RWPE2 (cell line): ENCODE measurements at regions not wholly inside any gene's neighbourhood (a gene's known extent, or its start where the extent isn't known, plus 50 kb on each side); places are given as distances from the start of the nearest gene placed in this dataset.
"Not testable (repeated sequence)": the region's sequence is repeated elsewhere in the genome, so short reads cannot be mapped to it uniquely, and the experiment has no call there.

Source experiments
- ATAC-seq: fragments of 200-7000 bp; cut with Tn5 transposase; 3 replicates; pipeline ENCODE4 v1.9.1; 2021; ENCODE audit warnings: low read depth
- DNase-seq: peaks from one replicate; pipeline ENCODE4 v3.0.0-alpha.2; 2020; ENCODE audit warnings: low spot score
- H3K27ac ChIP-seq: fragments of 450-650 bp; 2 replicates; pipeline ENCODE4 v1.5.1; 2017; ENCODE audit warnings: mild to moderate bottlenecking; ENCODE audit not compliant: poor library complexity, severe bottlenecking
- H3K27me3 ChIP-seq: fragments of 250-450 bp; sonication (Bioruptor Pico); 2 replicates; pipeline ENCODE4 v1.5.1; 2021; ENCODE audit warnings: mild to moderate bottlenecking, moderate library complexity; ENCODE audit not compliant: insufficient read depth, poor library complexity, severe bottlenecking
- H3K36me3 ChIP-seq: fragments of 250-450 bp; sonication (Bioruptor Pico); 2 replicates; pipeline ENCODE4 v1.5.1; 2020; ENCODE audit warnings: low read depth, mild to moderate bottlenecking, moderate library complexity
- H3K4me1 ChIP-seq: fragments of 250-450 bp; sonication (Bioruptor Pico); 2 replicates; pipeline ENCODE4 v1.5.1; 2021; ENCODE audit warnings: mild to moderate bottlenecking, moderate library complexity; ENCODE audit not compliant: insufficient read depth, poor library complexity, severe bottlenecking
- H3K4me3 ChIP-seq: fragments of 250-450 bp; sonication (Bioruptor Pico); 2 replicates; pipeline ENCODE4 v1.5.1; 2021; ENCODE audit warnings: mild to moderate bottlenecking, moderate library complexity; ENCODE audit not compliant: severe bottlenecking
- H3K9me3 ChIP-seq: fragments of 250-450 bp; sonication (Bioruptor Pico); 2 replicates; pipeline ENCODE4 v1.5.1; 2021; ENCODE audit warnings: mild to moderate bottlenecking, moderate library complexity; ENCODE audit not compliant: severe bottlenecking
- TF ChIP-seq, protein P1 (sequence below): fragments of 450-650 bp; IDR thresholded peaks from one replicate; pipeline ENCODE4 v1.5.1; 2017; ENCODE audit warnings: mild to moderate bottlenecking, moderate library complexity; ENCODE audit not compliant: poor library complexity, severe bottlenecking

DNA sequence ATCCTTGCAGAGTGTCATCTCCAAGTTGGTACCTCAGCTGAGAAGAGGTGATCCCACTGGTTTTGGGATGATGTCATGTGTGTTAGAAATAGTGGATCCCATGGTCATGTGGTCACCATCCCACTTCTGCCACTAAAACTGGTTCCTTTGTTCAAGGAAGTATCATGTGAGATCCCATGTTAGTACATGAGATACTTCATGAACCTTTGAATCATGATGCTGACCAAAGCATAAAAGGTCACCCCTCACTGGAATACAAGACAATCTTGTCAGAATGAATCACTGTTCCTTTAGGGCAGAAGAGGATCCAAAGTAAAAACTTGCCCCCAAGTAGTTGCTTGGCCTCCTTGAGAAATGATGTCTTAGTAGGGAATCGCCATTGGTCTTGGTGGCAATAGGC is 150.9 kb upstream of the MOCS2 start:
- Histone ChIP-seq H3K27me3 (no peaks in the 10 kb centered on the region), H3K36me3 (no peaks in the 10 kb centered on the region), H3K4me1 (peaks cover 24% of the 10 kb centered on the region), H3K4me3 (no peak overlapping the region), H3K27ac (no peak overlapping the region), H3K9me3 (no peaks in the 10 kb centered on the region)
- DNase-seq (no peak), ATAC-seq (no peak)
- TF ChIP-seq, protein P1, sequence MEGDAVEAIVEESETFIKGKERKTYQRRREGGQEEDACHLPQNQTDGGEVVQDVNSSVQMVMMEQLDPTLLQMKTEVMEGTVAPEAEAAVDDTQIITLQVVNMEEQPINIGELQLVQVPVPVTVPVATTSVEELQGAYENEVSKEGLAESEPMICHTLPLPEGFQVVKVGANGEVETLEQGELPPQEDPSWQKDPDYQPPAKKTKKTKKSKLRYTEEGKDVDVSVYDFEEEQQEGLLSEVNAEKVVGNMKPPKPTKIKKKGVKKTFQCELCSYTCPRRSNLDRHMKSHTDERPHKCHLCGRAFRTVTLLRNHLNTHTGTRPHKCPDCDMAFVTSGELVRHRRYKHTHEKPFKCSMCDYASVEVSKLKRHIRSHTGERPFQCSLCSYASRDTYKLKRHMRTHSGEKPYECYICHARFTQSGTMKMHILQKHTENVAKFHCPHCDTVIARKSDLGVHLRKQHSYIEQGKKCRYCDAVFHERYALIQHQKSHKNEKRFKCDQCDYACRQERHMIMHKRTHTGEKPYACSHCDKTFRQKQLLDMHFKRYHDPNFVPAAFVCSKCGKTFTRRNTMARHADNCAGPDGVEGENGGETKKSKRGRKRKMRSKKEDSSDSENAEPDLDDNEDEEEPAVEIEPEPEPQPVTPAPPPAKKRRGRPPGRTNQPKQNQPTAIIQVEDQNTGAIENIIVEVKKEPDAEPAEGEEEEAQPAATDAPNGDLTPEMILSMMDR = no peak

DNA sequence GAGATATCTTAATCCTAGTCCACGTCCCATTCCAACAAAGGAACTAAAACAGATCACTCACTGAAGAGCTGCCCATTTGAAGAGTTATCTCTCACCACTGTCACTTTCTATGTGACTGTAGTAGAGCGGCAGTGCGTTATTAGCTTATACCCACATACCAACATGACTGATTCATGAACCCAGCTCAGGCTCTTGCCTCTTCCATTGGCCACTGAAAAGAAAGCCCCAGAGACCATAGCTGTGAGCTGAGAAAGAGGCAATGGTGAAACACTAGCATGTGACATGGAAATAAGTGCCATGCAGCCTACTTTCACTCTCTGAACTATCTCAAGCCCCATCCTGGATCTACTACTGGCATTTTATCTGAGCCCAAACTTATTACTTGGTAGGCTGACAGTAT is 151.7 kb upstream of the MOCS2 start:
- ATAC-seq (no peak), DNase-seq (no peak)
- no peaks in the 10 kb centered on the region for H3K9me3 ChIP-seq
- peaks cover 24% of the 10 kb centered on the region for H3K4me1 ChIP-seq
- TF ChIP-seq, protein P1 = no peak
- H3K4me3 ChIP-seq = no peak overlapping the region
- no peak overlapping the region for H3K27ac ChIP-seq
- H3K27me3 ChIP-seq = no peaks in the 10 kb centered on the region
- no peaks in the 10 kb centered on the region for H3K36me3 ChIP-seq

DNA sequence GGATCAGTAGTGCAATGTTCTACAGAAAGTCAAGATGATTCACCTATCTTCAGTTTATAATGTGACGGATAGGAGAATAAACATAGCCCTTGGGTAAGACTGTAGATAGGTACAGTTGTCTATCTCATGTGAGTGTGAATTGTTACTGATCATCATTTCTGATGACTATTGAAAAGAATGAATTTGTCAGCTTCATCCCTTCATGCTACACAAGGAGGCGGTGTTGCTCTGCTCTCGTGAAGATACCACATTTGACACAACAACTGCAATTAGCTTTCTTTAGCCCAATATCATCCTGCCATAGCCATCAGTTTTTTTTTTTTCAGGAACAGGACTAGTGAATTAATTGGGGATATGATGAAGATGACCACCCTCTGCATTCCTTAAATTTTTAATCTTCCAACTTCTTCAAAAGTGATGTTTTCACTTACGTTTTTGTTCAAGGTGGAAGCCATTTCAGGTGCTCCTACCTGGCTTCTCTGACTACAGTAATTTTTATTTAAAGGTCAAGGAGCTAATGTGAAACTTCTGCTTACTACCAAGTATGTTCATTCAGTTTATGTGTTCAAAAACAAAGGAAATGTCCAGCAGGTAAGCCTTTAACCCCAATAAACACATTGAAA is 152.9 kb upstream of the MOCS2 start:
- no peaks in the 10 kb centered on the region for H3K9me3 ChIP-seq
- no peak overlapping the region for H3K4me3 ChIP-seq
- DNase-seq = no peak
- TF ChIP-seq, protein P1 = peak; percentile 79
- H3K27ac ChIP-seq = peak overlapping the region; percentile 18
- no peaks in the 10 kb centered on the region for H3K27me3 ChIP-seq
- peaks cover 12% of the 10 kb centered on the region for H3K4me1 ChIP-seq
- no peak for ATAC-seq
- H3K36me3 ChIP-seq = no peaks in the 10 kb centered on the region

DNA sequence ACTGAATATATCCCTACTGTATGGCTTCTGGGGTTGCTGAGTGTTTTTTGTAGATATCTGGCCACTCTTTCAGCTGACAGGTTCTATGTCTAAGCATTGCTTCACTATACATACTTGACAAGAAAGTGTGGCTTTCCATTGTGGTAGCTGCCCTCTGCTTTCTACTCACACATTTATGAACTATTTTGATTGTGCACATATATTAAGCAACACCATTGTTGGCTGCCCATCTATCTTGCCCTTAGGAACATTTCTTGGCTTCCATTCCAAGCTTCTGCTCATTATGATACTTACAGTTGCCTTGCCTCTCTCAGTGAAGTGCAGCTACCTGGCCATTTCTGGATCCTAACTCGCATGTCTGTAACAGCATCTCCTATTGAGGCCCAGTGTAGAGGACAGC is 153.6 kb upstream of the MOCS2 start:
- Histone ChIP-seq H3K27me3 (no peaks in the 10 kb centered on the region), H3K36me3 (no peaks in the 10 kb centered on the region), H3K27ac (peak overlapping the region; percentile 18), H3K4me3 (no peak overlapping the region), H3K9me3 (no peaks in the 10 kb centered on the region), H3K4me1 (peaks cover 5% of the 10 kb centered on the region)
- DNase-seq (no peak), ATAC-seq (no peak)
- TF ChIP-seq, protein P1 = no peak

DNA sequence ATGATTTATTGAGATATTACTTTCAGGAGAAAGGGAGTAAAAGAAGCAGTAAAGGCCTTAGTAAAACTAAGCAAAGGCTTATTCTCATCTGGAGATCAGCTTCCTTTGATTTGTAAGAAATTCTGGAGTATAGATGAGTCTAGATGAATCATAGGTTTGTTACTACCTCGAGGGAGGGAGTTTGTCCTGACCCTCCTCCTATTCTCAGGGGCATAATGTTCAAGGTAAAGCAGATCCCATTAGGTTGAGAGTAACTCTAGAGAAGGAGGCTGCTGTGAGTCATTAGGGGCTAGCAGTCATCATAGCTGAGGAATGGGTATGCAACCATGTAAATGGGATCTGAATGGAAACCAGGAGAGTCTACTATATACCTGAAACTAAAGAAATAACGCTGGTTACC is 155.5 kb upstream of the MOCS2 start:
- H3K36me3 ChIP-seq = no peaks in the 10 kb centered on the region

DNA sequence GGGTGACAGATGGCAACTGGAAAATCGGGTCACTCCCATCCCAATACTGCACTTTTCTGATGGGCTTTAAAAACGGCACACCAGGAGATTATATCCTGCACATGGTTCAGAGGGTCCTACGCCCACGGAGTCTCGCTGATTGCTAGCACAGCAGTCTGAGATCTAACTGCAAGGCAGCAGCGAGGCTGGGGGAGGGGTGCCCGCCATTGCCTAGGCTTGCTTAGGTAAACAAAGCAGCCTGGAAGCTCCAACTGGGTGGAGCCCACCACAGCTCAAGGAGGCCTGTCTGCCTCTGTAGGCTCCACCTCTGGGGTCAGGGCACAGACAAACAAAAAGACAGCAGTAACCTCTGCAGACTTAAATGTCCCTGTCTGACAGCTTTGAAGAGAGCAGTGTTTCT is 158.7 kb upstream of the MOCS2 start:
- not testable (repeated sequence) for H3K36me3 ChIP-seq, H3K27ac ChIP-seq, DNase-seq, ATAC-seq, H3K4me1 ChIP-seq, H3K4me3 ChIP-seq, H3K27me3 ChIP-seq, H3K9me3 ChIP-seq

More for the DNA sequence above, 155.5 kb upstream of the MOCS2 start:
- Histone ChIP-seq H3K9me3 (peaks cover 2% of the 10 kb centered on the region), H3K27me3 (no peaks in the 10 kb centered on the region), H3K27ac (no peak overlapping the region), H3K4me1 (no peaks in the 10 kb centered on the region), H3K4me3 (no peak overlapping the region)
- TF ChIP-seq, protein P1 = no peak
- ATAC-seq = no peak; the same call in 2 of the 3 replicates
- no peak for DNase-seq
